NCI-H1092 (cell line): ENCODE measurements at regions not wholly inside any gene's neighbourhood (a gene's known extent, or its start where the extent isn't known, plus 50 kb on each side); places are given as distances from the start of the nearest gene placed in this dataset.
"Not testable (repeated sequence)": the region's sequence is repeated elsewhere in the genome, so short reads cannot be mapped to it uniquely, and the experiment has no call there.

Experiments used
- DNase-seq: peaks from one replicate; lab custom pipeline; 2025; lab: John Stamatoyannopoulos, UW

- no peak for DNase-seq
Observed at GRCh38 chr6:11384531-11385309, 152.3 kb upstream of the NEDD9 start.

DNA sequence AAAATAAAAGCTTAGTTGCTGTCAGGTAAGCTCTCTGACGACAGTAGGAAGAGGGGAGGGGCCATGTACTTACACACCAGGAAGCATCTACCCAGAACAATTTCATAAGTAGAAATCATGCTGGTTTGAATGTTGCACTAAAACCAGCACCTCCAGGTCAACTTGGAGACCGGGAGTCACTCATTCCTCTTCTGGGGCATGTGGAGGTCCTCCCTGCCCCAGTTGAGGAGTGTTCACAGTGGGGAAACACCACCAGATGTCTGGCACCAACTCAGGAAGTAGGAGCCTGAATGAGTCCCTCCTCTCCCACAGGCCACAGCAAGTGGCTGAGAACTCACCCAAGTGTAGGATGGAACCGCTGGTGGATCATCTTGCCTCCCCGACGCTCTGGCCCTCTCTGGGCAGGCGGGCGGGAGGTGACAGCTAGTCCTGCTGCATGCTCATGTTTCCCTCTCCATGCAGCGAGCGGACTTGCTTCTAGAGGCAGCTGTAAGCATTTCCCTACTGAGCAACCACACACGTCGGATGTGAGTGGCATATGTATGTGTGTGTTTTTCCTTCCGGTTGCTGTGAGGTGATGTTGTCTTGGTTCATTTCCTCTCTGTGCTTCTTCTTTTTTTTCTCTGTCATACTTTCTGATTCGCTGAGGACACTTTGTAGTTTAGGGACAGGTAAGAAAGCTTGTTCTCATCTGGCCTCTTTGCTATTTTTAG, 149.5 kb upstream of the NEDD9 start:
- DNase-seq: no peak

DNA sequence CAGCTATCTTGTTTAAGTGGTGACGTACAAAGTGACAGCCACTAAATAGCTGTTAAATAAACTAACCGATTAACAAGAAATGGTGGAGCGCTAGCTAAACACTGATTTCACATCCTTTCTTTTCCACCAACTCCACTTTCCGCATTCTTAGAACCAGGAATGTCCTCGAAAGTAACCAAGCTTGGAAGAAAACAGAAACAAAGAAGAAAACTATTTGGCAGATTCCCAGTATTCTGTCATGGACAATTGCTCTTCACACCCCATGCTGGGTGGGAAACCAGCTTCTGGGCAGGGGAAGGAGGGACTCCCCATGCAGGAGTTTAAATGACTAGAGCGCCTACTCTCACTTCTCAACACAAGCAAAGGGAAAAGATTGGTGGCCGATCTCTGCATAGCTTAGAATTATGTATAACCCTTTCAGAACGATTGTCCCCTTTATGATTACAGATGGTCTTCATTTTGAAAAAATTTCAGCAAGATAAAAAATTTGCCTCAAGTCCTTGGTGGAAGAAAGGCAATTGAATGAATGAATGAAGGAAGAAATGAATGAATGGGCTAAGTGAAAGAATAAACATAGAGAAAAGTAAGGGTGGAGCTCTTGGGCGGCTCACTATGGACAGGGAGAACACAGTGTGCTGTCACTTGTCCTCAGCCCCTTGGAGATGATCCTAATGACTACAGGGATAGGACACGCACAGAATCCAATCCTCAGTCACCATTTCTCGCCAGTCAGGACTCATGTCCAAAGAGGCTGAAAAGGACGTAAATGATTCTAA, 148.7 kb upstream of the NEDD9 start:
- DNase-seq: no peak

DNA sequence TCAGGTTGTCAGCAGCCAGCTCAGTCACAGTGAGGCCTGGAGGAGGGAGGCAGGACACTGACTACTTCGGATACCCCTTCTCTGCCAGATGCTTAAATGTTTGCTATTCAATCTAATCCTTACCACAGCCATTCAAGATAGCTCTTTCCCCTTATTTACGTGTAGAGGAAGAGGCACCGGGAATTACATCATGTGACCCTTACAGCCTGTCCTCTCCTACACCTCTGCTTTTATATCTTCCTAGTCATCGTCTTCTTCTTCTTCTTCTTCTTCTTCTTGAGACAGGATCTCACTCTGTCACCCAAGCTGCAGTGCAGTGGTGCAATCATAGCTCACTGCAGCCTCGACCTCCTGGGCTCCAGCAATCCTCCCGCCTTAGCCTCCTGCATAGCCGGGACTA, 148.1 kb upstream of the NEDD9 start:
- no peak for DNase-seq

DNA sequence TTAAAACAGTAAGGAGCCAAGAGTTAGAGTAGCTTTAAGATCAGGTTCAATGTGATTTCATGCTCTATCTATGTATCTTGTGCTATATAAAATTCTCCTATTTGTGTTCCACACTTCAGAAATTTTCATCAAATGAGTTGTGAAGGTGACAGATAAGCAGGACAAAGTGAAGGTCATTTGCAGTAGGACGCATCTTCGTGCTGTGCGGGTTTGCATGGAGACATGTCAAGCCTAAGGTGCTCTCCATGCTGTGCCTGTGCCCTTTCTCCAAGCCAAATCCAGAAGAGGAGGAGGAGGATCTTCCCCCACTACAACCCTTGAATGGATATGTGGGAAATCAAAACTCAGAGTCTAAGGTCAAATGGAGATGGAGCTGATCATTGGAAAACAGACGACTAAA, 147.3 kb upstream of the NEDD9 start:
- DNase-seq: no peak

- no peak for DNase-seq
Observed at GRCh38 chr6:11378639-11379038, 146.2 kb upstream of the NEDD9 start.

GRCh38 chr6:11374036-11375010, 141.9 kb upstream of the NEDD9 start:
- no peak for DNase-seq

- DNase-seq: no peak
Observed at GRCh38 chr6:11373208-11373607, 140.7 kb upstream of the NEDD9 start.

DNA sequence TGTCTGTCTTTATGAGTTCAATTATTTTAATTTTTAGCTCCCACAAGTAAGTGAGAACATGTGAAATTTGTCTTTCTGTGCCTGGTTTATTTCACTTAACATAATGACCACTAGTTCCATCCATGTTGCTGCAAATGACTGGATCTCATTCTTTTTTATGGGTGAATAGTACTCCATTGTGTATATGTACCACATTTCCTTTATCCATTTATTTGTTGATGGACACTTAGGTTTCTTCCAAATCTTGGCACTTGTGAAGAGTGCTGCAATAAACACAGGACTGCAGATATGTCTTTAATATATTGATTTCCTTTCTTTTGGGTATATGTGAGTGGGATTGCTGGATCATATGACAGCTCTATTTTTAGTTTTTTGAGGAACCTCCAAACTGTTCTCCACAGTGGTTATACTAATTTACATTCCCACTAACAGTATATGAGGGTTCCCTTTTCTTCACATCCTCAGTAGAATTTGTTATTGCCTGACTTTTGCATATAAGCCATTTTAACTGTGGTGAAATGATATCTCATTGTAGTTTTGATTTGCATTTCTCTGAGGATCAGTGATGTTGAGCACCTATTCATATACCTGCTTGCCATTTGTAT, 139.8 kb upstream of the NEDD9 start:
- not testable (repeated sequence) for DNase-seq

GRCh38 chr6:11370191-11371018, 137.9 kb upstream of the NEDD9 start:
- no peak for DNase-seq

DNA sequence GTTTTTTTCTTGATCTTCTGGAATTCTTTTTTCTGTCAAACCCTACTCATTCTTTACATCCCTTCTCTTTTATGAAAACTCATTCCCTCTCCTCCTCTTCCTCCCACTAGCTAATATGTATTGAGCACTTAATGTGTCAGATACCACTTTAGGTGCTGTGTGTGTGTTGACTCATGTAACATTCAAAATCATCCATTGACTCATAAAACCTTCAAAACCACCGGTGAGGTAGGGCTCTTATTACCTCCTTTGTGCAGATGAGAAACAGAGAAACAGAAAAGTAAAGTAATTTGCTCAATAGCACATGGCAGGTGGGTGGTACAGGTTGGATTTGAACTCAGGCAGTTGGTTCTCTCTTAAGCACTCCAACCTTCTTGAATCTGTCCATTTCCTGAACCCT, 136.3 kb upstream of the NEDD9 start:
- DNase-seq: no peak

GRCh38 chr6:11368264-11368663, 135.8 kb upstream of the NEDD9 start:
- no peak for DNase-seq

DNA sequence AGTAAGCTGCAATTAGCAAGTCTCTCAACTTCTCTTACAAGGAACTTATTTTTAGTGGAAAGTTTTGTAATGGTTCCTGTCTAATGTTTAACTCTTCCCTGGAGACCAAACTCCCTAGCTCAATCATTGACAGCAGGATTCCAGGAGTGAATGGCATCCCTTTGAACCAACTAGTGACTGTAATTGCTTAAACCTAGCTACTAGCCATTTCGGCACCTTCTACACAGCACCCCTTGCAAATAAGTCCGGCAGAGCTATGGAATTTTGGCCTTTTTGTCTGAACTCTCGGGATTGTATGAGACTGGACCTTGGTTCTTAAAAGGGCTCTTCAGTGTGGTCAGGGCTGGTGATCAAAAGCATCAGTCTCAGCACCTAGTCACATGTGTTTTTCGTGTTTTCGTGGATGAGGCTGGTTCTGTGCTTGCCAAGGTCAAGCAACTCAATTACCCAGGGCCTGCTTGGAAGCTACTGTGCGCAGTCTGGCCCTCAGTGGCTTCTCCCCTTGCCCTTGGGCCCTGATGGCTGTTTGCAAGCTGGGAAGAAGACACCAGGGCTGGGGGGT, 135.3 kb upstream of the NEDD9 start:
- DNase-seq: no peak

GRCh38 chr6:11366934-11367637, 134.6 kb upstream of the NEDD9 start:
- DNase-seq: no peak

- no peak for DNase-seq
Observed at GRCh38 chr6:11366183-11366933, 133.9 kb upstream of the NEDD9 start.

- DNase-seq: no peak
Observed at GRCh38 chr6:11364971-11365397, 132.5 kb upstream of the NEDD9 start.

DNA sequence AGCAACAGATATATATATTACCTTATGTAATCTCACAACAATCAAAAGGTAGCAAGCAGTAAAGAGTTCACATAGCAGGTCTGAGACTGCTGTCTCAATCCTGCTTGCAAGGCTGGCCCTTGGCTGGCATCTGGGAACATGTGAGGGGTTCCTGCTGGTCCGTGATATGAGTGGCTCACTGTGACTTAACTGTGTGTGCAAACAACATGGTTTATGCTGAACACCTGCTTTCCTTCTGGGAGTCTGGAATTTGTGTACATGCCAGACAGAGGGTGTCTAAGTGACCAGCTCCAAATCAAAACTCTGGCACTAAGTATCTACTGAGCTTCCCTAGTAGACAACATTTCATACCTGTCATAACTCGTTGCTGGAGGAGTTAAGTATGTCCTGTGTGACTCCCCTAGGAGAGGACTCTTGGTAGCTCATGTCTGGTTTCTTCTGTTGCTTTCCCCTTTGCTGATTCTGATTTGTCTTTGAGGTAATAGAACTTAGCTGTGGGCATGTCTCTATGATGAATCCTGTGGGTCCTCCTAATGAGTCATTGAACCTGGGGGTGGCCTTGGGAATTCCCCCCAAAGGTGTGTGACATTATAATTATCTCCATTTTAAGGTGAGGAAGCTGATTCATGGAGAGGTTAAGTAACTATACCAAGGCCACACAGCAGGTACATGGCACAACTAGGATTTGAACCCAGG, 131.6 kb upstream of the NEDD9 start:
- DNase-seq: no peak

GRCh38 chr6:11362564-11362963, 130.1 kb upstream of the NEDD9 start:
- no peak for DNase-seq
